SK-N-MC (cell line): ENCODE measurements at regions not wholly inside any gene's neighbourhood (a gene's known extent, or its start where the extent isn't known, plus 50 kb on each side); places are given as distances from the start of the nearest gene placed in this dataset.

Source experiments
- EZH2 ChIP-seq: fragments of 200-600 bp; sonication (generic); IDR thresholded peaks from one replicate; pipeline ENCODE4 v1.6.1; 2017; ENCODE audit warnings: antibody characterized with exemption
- FOXP2 ChIP-seq: optimal IDR thresholded peaks from 2 replicates; pipeline ENCODE3; 2011; ENCODE audit warnings: mild to moderate bottlenecking, moderate library complexity; ENCODE audit not compliant: insufficient read depth; ENCODE audit errors: extremely low read length, control extremely low read depth
- POLR2AphosphoS5 ChIP-seq: IDR thresholded peaks from 2 replicates; pipeline ENCODE4 v1.6.1; 2012; ENCODE audit warnings: mild to moderate bottlenecking, low read depth, low read length, borderline replicate concordance

- no peak for TF ChIP-seq POLR2AphosphoS5
- TF ChIP-seq EZH2 = no peak
- TF ChIP-seq FOXP2 = no peak
Measured at GRCh38 chr4:148717988-148718387, 275.8 kb upstream of the NR3C2 start.
